ENCODE measurements at regions not wholly inside any gene's neighbourhood (a gene's known extent, or its start where the extent isn't known, plus 50 kb on each side); places are given as distances from the start of the nearest gene placed in this dataset.

DNA sequence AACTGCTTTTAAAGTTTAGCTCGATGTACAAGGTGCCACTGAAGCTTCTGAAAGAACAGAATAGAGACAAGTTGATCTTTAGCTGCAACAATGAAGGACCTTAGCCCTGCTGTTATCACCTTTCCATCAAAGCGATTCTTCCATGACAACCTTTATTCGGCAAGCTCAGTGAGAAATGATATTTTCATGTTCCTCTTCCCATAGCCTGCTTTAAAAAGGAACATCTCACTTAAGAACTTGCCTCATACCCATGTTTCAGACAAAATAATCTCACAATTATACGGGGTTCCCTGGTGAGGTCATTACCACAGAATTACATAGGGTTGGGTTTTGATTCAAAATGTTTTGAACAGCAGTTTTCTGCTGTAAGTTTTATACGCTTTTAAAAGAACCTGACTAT is 264.2 kb downstream of the THBS2 start:
- no peak for DNase-seq (ENCODE audit: insufficient read length, low spot score)
- FAIRE-seq = no peak
- TF ChIP-seq POLR2A (IDR thresholded peaks at IDR 0.05; ENCODE audit: low read depth, low read length) (no peak), PAX5 (IDR thresholded peaks at IDR 0.05; ENCODE audit: insufficient read depth, low read length, severe bottlenecking) (no peak), SPI1 (IDR thresholded peaks at IDR 0.05; ENCODE audit: low read depth, low read length) (no peak), POLR2AphosphoS5 (IDR thresholded peaks at IDR 0.05; ENCODE audit: low read depth, low read length) (no peak), POU2F2 (IDR thresholded peaks at IDR 0.05; ENCODE audit: low read depth, low read length) (no peak), TAF1 (IDR thresholded peaks at IDR 0.05; ENCODE audit: low read depth, low read length) (no peak)

- FAIRE-seq = no peak
- TF ChIP-seq SPI1 (IDR thresholded peaks at IDR 0.05; ENCODE audit: low read depth, low read length) (no peak), POU2F2 (IDR thresholded peaks at IDR 0.05; ENCODE audit: low read depth, low read length) (no peak), POLR2AphosphoS5 (IDR thresholded peaks at IDR 0.05; ENCODE audit: low read depth, low read length) (no peak), PAX5 (IDR thresholded peaks at IDR 0.05; ENCODE audit: insufficient read depth, low read length, severe bottlenecking) (no peak), TAF1 (IDR thresholded peaks at IDR 0.05; ENCODE audit: low read depth, low read length) (no peak), POLR2A (IDR thresholded peaks at IDR 0.05; ENCODE audit: low read depth, low read length) (no peak)
These were observed 264.8 kb downstream of the THBS2 start for GRCh38 chr6:168988801-168989200.

DNA sequence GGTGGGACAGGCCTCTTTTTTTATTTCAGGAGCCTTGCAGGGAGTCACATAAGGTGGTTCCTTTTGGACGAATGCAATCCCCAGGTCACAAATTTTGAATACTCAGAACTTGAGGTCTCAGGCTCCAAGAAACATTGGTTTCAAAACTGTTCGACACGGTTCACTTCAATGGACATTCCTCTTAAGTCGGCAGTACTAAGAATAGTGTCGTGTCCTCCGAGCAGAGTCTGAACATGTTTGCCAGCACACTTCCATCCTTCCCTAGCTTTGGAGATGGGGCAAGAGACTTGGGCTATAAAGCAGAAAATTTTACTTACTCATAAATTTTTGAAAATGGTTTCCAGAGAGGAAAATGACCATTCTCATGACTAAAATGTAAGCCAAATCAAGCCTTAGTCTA is 265.4 kb downstream of the THBS2 start:
- TF ChIP-seq POLR2A (IDR thresholded peaks at IDR 0.05; ENCODE audit: low read depth, low read length) (no peak), PAX5 (IDR thresholded peaks at IDR 0.05; ENCODE audit: insufficient read depth, low read length, severe bottlenecking) (no peak), SPI1 (IDR thresholded peaks at IDR 0.05; ENCODE audit: low read depth, low read length) (no peak), TAF1 (IDR thresholded peaks at IDR 0.05; ENCODE audit: low read depth, low read length) (no peak), POLR2AphosphoS5 (IDR thresholded peaks at IDR 0.05; ENCODE audit: low read depth, low read length) (no peak), POU2F2 (IDR thresholded peaks at IDR 0.05; ENCODE audit: low read depth, low read length) (no peak)
- no peak for FAIRE-seq

More at GRCh38 chr6:168988801-168989200, 264.8 kb downstream of the THBS2 start:
- DNase-seq (ENCODE audit: insufficient read length, low spot score) = no peak

DNA sequence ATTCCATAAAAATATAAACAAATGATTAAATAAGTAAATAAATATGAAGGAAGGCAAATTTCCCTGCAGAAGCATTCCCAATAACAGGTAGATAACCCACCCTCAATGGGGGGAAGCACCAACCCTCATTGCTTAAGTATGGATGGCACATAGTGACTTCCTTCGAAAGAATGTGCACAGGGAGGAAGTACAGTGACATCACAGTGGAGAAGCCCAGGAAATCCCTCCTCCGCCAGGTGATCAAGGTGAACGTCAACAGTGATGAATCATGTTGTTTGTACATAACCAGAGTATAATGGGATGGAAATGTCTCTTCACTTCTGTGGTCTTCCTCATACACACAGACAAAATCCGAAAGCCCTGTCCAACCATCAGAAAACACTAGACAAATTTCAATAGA is 267.9 kb downstream of the THBS2 start:
- no peak for FAIRE-seq
- DNase-seq (ENCODE audit: insufficient read length, low spot score) = no peak
- TF ChIP-seq PAX5 (IDR thresholded peaks at IDR 0.05; ENCODE audit: insufficient read depth, low read length, severe bottlenecking) (no peak), POLR2AphosphoS5 (IDR thresholded peaks at IDR 0.05; ENCODE audit: low read depth, low read length) (no peak), POU2F2 (IDR thresholded peaks at IDR 0.05; ENCODE audit: low read depth, low read length) (no peak), TAF1 (IDR thresholded peaks at IDR 0.05; ENCODE audit: low read depth, low read length) (no peak), SPI1 (IDR thresholded peaks at IDR 0.05; ENCODE audit: low read depth, low read length) (no peak), POLR2A (IDR thresholded peaks at IDR 0.05; ENCODE audit: low read depth, low read length) (no peak)

More for the DNA sequence above, 265.4 kb downstream of the THBS2 start:
- DNase-seq (ENCODE audit: insufficient read length, low spot score) = no peak

DNA sequence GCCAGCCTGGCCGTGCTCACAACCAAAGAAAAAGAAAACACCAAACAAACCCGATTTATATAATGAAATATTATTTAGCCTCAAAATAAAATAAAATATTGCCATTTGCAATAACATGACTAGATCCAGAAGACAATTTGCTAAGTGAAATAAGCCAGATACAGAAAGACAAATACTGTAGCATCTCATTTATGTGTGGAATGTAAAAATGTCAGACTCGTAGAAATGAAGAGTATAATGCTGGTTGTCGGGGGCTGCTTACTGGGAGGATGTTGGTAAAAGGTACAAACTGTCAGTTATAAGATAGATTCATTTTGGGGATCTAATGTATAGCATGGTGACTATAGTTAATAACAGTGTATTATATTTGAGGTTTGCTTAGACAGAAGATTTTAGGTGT is 269.7 kb downstream of the THBS2 start:
- TF ChIP-seq PAX5 (IDR thresholded peaks at IDR 0.05; ENCODE audit: insufficient read depth, low read length, severe bottlenecking) (no peak), POLR2AphosphoS5 (IDR thresholded peaks at IDR 0.05; ENCODE audit: low read depth, low read length) (no peak), SPI1 (IDR thresholded peaks at IDR 0.05; ENCODE audit: low read depth, low read length) (no peak), POU2F2 (IDR thresholded peaks at IDR 0.05; ENCODE audit: low read depth, low read length) (no peak), POLR2A (IDR thresholded peaks at IDR 0.05; ENCODE audit: low read depth, low read length) (no peak), TAF1 (IDR thresholded peaks at IDR 0.05; ENCODE audit: low read depth, low read length) (no peak)
- DNase-seq (ENCODE audit: insufficient read length, low spot score) (no peak), FAIRE-seq (no peak)

- FAIRE-seq = no peak
- TF ChIP-seq POLR2AphosphoS5 (IDR thresholded peaks at IDR 0.05; ENCODE audit: low read depth, low read length) (no peak), SPI1 (IDR thresholded peaks at IDR 0.05; ENCODE audit: low read depth, low read length) (no peak), POU2F2 (IDR thresholded peaks at IDR 0.05; ENCODE audit: low read depth, low read length) (no peak), PAX5 (IDR thresholded peaks at IDR 0.05; ENCODE audit: insufficient read depth, low read length, severe bottlenecking) (no peak), POLR2A (IDR thresholded peaks at IDR 0.05; ENCODE audit: low read depth, low read length) (no peak), TAF1 (IDR thresholded peaks at IDR 0.05; ENCODE audit: low read depth, low read length) (no peak)
These were observed 272.5 kb downstream of the THBS2 start for GRCh38 chr6:168981187-168981586.

GRCh38 chr6:168979254-168979653 is 274.4 kb downstream of the THBS2 start:
- FAIRE-seq = no peak
- TF ChIP-seq POLR2A (IDR thresholded peaks at IDR 0.05; ENCODE audit: low read depth, low read length) (no peak), TAF1 (IDR thresholded peaks at IDR 0.05; ENCODE audit: low read depth, low read length) (no peak), POU2F2 (IDR thresholded peaks at IDR 0.05; ENCODE audit: low read depth, low read length) (no peak), PAX5 (IDR thresholded peaks at IDR 0.05; ENCODE audit: insufficient read depth, low read length, severe bottlenecking) (no peak), POLR2AphosphoS5 (IDR thresholded peaks at IDR 0.05; ENCODE audit: low read depth, low read length) (no peak), SPI1 (IDR thresholded peaks at IDR 0.05; ENCODE audit: low read depth, low read length) (no peak)

More at GRCh38 chr6:168981187-168981586, 272.5 kb downstream of the THBS2 start:
- DNase-seq (ENCODE audit: insufficient read length, low spot score) = no peak

GRCh38 chr6:168972128-168972527 is 281.5 kb downstream of the THBS2 start:
- FAIRE-seq (no peak), DNase-seq (ENCODE audit: insufficient read length, low spot score) (no peak)
- TF ChIP-seq POLR2A (IDR thresholded peaks at IDR 0.05; ENCODE audit: low read depth, low read length) (no peak), TAF1 (IDR thresholded peaks at IDR 0.05; ENCODE audit: low read depth, low read length) (no peak)

More at GRCh38 chr6:168979254-168979653, 274.4 kb downstream of the THBS2 start:
- DNase-seq (ENCODE audit: insufficient read length, low spot score) = no peak

GRCh38 chr6:168971549-168971948 is 282.1 kb downstream of the THBS2 start:
- TF ChIP-seq POU2F2 (IDR thresholded peaks at IDR 0.05; ENCODE audit: low read depth, low read length) (no peak), POLR2AphosphoS5 (IDR thresholded peaks at IDR 0.05; ENCODE audit: low read depth, low read length) (no peak), PAX5 (IDR thresholded peaks at IDR 0.05; ENCODE audit: insufficient read depth, low read length, severe bottlenecking) (no peak), SPI1 (IDR thresholded peaks at IDR 0.05; ENCODE audit: low read depth, low read length) (no peak), POLR2A (IDR thresholded peaks at IDR 0.05; ENCODE audit: low read depth, low read length) (no peak), TAF1 (IDR thresholded peaks at IDR 0.05; ENCODE audit: low read depth, low read length) (no peak)
- no peak for FAIRE-seq
- DNase-seq (ENCODE audit: insufficient read length, low spot score) = no peak

- TF ChIP-seq POU2F2 (IDR thresholded peaks at IDR 0.05; ENCODE audit: low read depth, low read length) (no peak), TAF1 (IDR thresholded peaks at IDR 0.05; ENCODE audit: low read depth, low read length) (no peak), SPI1 (IDR thresholded peaks at IDR 0.05; ENCODE audit: low read depth, low read length) (no peak), POLR2AphosphoS5 (IDR thresholded peaks at IDR 0.05; ENCODE audit: low read depth, low read length) (no peak)
- no peak for DNase-seq (ENCODE audit: insufficient read length, low spot score)
- no peak for FAIRE-seq
These were observed 284.8 kb downstream of the THBS2 start for GRCh38 chr6:168968801-168969200.
